ENCODE measurements at regions not wholly inside any gene's neighbourhood (a gene's known extent, or its start where the extent isn't known, plus 50 kb on each side); places are given as distances from the start of the nearest gene placed in this dataset.

DNA sequence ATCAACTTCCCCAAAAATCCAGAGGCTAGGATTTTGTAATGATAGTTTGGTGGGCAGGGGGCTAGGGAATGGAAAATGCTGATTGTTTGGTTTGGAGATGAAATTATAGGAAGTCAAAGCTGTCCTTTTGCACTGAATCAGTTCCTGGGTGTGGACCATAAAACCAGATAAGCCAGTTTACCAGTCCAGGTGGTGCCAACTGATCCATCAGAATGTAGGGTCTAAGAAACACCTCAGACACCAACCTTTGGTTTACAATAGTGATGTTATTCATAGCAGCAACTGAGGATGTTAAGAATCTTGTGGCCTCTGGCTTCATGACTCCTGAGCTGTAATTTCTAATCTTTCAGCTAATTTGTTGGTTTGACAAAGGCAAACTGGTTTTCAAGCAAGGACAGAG, 496.6 kb upstream of the EPHA7 start:
- Histone ChIP-seq H3K9ac (ENCODE audit: insufficient read depth in 1 of 2, low read length in 2 of 2) (no peak overlapping the region), H3K4me3 (no peak overlapping the region), H3K36me3 (ENCODE audit: control insufficient read depth in 4 of 4, insufficient read depth in 4 of 4, low read length in 4 of 4) (no peaks in the 10 kb centered on the region), H3K27ac (ENCODE audit: low read depth in 1 of 2, low read length in 1 of 2) (no peak overlapping the region), H3K9me3 (ENCODE audit: control insufficient read depth in 4 of 4, insufficient read depth in 3 of 4, low read length in 3 of 4) (no peaks in the 10 kb centered on the region), H3K27me3 (ENCODE audit: control insufficient read depth in 3 of 3, insufficient read depth in 3 of 3, low read length in 2 of 3) (no peaks in the 10 kb centered on the region), H3K4me1 (ENCODE audit: control insufficient read depth in 5 of 5, insufficient read depth in 5 of 5, low read length in 5 of 5) (no peaks in the 10 kb centered on the region)
- TF ChIP-seq, protein P1, sequence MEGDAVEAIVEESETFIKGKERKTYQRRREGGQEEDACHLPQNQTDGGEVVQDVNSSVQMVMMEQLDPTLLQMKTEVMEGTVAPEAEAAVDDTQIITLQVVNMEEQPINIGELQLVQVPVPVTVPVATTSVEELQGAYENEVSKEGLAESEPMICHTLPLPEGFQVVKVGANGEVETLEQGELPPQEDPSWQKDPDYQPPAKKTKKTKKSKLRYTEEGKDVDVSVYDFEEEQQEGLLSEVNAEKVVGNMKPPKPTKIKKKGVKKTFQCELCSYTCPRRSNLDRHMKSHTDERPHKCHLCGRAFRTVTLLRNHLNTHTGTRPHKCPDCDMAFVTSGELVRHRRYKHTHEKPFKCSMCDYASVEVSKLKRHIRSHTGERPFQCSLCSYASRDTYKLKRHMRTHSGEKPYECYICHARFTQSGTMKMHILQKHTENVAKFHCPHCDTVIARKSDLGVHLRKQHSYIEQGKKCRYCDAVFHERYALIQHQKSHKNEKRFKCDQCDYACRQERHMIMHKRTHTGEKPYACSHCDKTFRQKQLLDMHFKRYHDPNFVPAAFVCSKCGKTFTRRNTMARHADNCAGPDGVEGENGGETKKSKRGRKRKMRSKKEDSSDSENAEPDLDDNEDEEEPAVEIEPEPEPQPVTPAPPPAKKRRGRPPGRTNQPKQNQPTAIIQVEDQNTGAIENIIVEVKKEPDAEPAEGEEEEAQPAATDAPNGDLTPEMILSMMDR (IDR thresholded peaks at IDR 0.05; ENCODE audit: control extremely low read depth, extremely low read depth) = no peak
- ATAC-seq (ENCODE audit: insufficient read depth, low FRiP score) = no peak
- DNase-seq = no peak

DNA sequence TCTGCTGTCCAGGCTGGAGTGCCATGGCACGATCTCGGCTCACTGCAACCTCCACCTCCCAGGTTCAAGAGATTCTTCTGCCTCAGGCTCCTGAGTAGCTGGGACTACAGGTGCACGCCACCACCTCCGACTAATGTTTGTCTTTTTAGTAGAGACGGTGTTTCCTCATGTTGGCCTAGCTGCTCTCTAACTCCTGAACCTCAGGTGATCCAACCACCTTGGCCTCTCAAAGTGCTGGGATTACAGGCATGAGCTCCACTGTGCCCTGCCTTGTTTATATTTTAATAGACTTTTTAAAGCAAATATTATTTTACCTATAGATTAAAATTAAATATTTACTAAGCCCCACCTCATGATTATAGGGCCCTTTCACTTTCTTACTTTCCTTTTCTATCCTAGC, 483.2 kb upstream of the EPHA7 start:
- peaks cover 0 to 3% (median 0%) of the 10 kb centered on the region in 4 donors for H3K9me3 ChIP-seq (ENCODE audit: control insufficient read depth in 4 of 4, insufficient read depth in 3 of 4, low read length in 3 of 4)
- no peak overlapping the region for H3K4me3 ChIP-seq
- TF ChIP-seq, protein P1 (IDR thresholded peaks at IDR 0.05; ENCODE audit: control extremely low read depth, extremely low read depth) = no peak
- H3K36me3 ChIP-seq (ENCODE audit: control insufficient read depth in 4 of 4, insufficient read depth in 4 of 4, low read length in 4 of 4) = no peaks in the 10 kb centered on the region
- H3K4me1 ChIP-seq (ENCODE audit: control insufficient read depth in 5 of 5, insufficient read depth in 5 of 5, low read length in 5 of 5) = no peaks in the 10 kb centered on the region
- ATAC-seq (ENCODE audit: insufficient read depth, low FRiP score) (no peak), DNase-seq (no peak)
- WGBS, 2 donors = 92 to 93% methylated on average over 5 of the region's 5 CpGs
- H3K9ac ChIP-seq (ENCODE audit: insufficient read depth in 1 of 2, low read length in 2 of 2) = no peak overlapping the region
- no peaks in the 10 kb centered on the region for H3K27me3 ChIP-seq (ENCODE audit: control insufficient read depth in 3 of 3, insufficient read depth in 3 of 3, low read length in 2 of 3)
- H3K27ac ChIP-seq (ENCODE audit: low read depth in 1 of 2, low read length in 1 of 2) = no peak overlapping the region

DNA sequence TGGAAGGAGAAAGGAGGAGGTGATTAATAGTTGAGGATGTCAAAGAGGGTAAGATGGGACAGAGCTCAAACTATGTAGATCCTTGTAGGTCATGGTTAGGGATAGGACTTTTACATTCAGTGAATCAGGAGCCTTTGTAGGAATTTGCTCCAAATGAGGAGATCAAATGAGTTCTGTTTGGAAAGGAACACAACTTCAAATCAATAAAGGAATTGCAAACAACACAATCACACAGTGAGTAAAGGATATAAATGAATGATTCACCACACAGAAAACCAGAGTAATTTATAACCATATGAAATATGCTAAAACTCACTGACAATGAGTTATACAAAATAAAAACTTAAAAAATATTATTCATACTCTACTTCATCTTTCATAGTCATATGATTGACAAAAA, 480.8 kb upstream of the EPHA7 start:
- Histone ChIP-seq H3K9me3 (ENCODE audit: control insufficient read depth in 4 of 4, insufficient read depth in 3 of 4, low read length in 3 of 4) (peaks cover 0 to 3% (median 0%) of the 10 kb centered on the region in 4 donors), H3K27me3 (ENCODE audit: control insufficient read depth in 3 of 3, insufficient read depth in 3 of 3, low read length in 2 of 3) (no peaks in the 10 kb centered on the region), H3K9ac (ENCODE audit: insufficient read depth in 1 of 2, low read length in 2 of 2) (no peak overlapping the region), H3K27ac (ENCODE audit: low read depth in 1 of 2, low read length in 1 of 2) (no peak overlapping the region), H3K4me3 (no peak overlapping the region), H3K4me1 (ENCODE audit: control insufficient read depth in 5 of 5, insufficient read depth in 5 of 5, low read length in 5 of 5) (no peaks in the 10 kb centered on the region), H3K36me3 (ENCODE audit: control insufficient read depth in 4 of 4, insufficient read depth in 4 of 4, low read length in 4 of 4) (no peaks in the 10 kb centered on the region)
- ATAC-seq (ENCODE audit: insufficient read depth, low FRiP score) (no peak), DNase-seq (no peak)
- TF ChIP-seq, protein P1 (IDR thresholded peaks at IDR 0.05; ENCODE audit: control extremely low read depth, extremely low read depth) = no peak

DNA sequence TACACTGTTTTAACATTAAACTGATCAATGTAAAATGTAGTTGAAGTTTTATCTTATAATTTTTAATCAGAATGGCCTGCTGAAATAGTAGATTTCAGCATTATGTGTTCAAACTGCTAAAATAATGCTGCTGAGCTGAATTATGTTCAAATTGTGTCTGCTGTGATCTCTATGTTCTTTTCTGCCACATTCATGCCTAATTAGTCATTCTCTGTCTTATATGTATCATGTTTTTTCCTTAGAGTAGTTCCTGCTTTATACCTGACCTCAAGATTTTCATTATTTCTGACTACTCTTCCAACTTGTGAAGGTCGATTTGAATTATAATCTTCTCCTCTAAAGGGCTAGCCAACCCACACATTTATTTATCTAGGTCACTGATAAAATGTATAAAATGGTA, 476.7 kb upstream of the EPHA7 start:
- H3K27ac ChIP-seq (ENCODE audit: low read depth in 1 of 2, low read length in 1 of 2) = no peak overlapping the region
- no peaks in the 10 kb centered on the region for H3K36me3 ChIP-seq (ENCODE audit: control insufficient read depth in 4 of 4, insufficient read depth in 4 of 4, low read length in 4 of 4)
- no peak overlapping the region for H3K9ac ChIP-seq (ENCODE audit: insufficient read depth in 1 of 2, low read length in 2 of 2)
- 72 to 85% methylated on average over 1 of the region's 1 CpG for WGBS, 2 donors
- TF ChIP-seq, protein P1 (IDR thresholded peaks at IDR 0.05; ENCODE audit: control extremely low read depth, extremely low read depth) = no peak
- H3K9me3 ChIP-seq (ENCODE audit: control insufficient read depth in 4 of 4, insufficient read depth in 3 of 4, low read length in 3 of 4) = no peaks in the 10 kb centered on the region
- no peak for DNase-seq
- H3K4me3 ChIP-seq = no peak overlapping the region
- no peaks in the 10 kb centered on the region for H3K27me3 ChIP-seq (ENCODE audit: control insufficient read depth in 3 of 3, insufficient read depth in 3 of 3, low read length in 2 of 3)
- ATAC-seq (ENCODE audit: insufficient read depth, low FRiP score) = no peak
- no peaks in the 10 kb centered on the region for H3K4me1 ChIP-seq (ENCODE audit: control insufficient read depth in 5 of 5, insufficient read depth in 5 of 5, low read length in 5 of 5)
